ENCODE measurements at regions not wholly inside any gene's neighbourhood (a gene's known extent, or its start where the extent isn't known, plus 50 kb on each side); places are given as distances from the start of the nearest gene placed in this dataset.

DNA sequence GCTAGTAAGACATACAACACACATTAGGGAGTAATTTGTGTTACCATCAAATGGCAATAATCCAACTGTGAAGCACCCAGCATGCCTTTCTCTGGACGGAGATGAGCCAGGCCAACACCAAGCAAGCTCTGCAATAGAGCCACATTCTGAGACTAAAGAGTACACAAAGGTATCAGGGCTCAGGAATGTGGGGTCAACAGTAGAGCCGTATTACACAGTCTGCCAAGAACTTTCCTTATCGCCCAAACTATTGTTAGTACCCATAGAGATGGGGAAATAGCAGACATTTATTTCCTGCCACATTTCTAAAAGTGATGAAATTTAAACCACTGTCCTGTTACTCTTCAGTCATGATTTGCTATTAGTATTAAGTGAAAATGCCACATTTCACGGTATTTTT lies 113.7 kb downstream of the BMP4 start (continued):
- TF ChIP-seq BCLAF1 (IDR thresholded peaks at IDR 0.05; ENCODE audit: borderline replicate concordance in 1 of 2, control insufficient read depth in 1 of 2, low read depth in 2 of 2, low read length in 1 of 2), result no peak
- no peak for TF ChIP-seq ZNF551 (CRISPR knock-in tag; IDR thresholded peaks at IDR 0.05)
- TF ChIP-seq RBFOX2 (IDR thresholded peaks at IDR 0.05; ENCODE audit: low read depth, low read length), result no peak
- TF ChIP-seq TEAD4 (IDR thresholded peaks at IDR 0.05; ENCODE audit: low read length), result no peak
- no peak for TF ChIP-seq TEAD4 (CRISPR knock-in tag; IDR thresholded peaks at IDR 0.05; ENCODE audit: borderline replicate concordance)
- TF ChIP-seq TGIF2 (CRISPR knock-in tag; IDR thresholded peaks at IDR 0.05), result no peak
- no peak for TF ChIP-seq PREB (CRISPR knock-in tag; IDR thresholded peaks at IDR 0.05)
